SK-N-SH (cell line): ENCODE measurements at regions not wholly inside any gene's neighbourhood (a gene's known extent, or its start where the extent isn't known, plus 50 kb on each side); places are given as distances from the start of the nearest gene placed in this dataset.

Source experiments
- CTCF ChIA-PET: fragments of 300-600, 350-600 bp; formaldehyde crosslinking; extraction: SDS; loops from one replicate; lab custom pipeline; 2021; lab: Yijun Ruan, JAX
- POLR2A ChIA-PET: fragments of 350-600 bp; sonication (Branson Sonifier 250); formaldehyde crosslinking; extraction: SDS; loops from one replicate; lab custom pipeline; 2020; ENCODE audit warnings: antibody characterized with exemption, inconsistent platforms; lab: Yijun Ruan, JAX
- DNase-seq: peaks from one replicate; pipeline ENCODE4 v3.0.0; 2012
- H2AFZ ChIP-seq: fragments of 200-600 bp; sonication (generic); 2 replicates; pipeline ENCODE4 v1.8.1; 2016; ENCODE audit warnings: antibody characterized with exemption, mild to moderate bottlenecking, low read depth
- H3F3A ChIP-seq: fragments of 200-600 bp; sonication (generic); replicated peaks from 2 replicates; pipeline ENCODE3; 2016; ENCODE audit warnings: antibody characterized with exemption, mild to moderate bottlenecking; ENCODE audit not compliant: insufficient read depth
- H3K27ac ChIP-seq, 2 experiments: fragments of 200-500 bp in 1 of 2; fragments of 200-600 bp in 1 of 2; sonication (Bioruptor generic) in 1 of 2; sonication (generic), shearing (Covaris generic) in 1 of 2; 2 replicates each; pipeline versions ENCODE4 v1.5.1 to v1.6.1; 2014 to 2016; ENCODE audit warnings: low read depth in 2 of 2, inconsistent platforms in 1 of 2, low read length in 1 of 2, mild to moderate bottlenecking in 1 of 2, mixed read lengths in 1 of 2
- H3K27me3 ChIP-seq: fragments of 200-600 bp; sonication (generic), shearing (Covaris generic); 2 replicates; pipeline ENCODE4 v1.6.1; 2016; ENCODE audit warnings: mixed run types; ENCODE audit not compliant: insufficient read depth
- H3K36me3 ChIP-seq, 2 experiments: fragments of 200-500 bp in 1 of 2; fragments of 200-600 bp in 1 of 2; sonication (Bioruptor generic) in 1 of 2; sonication (generic) in 1 of 2; replicated peaks in 1 of 2; 2 replicates each; pipeline versions ENCODE3 to v1.5.1; 2014 to 2016; ENCODE audit warnings: low read length in 1 of 2, mild to moderate bottlenecking in 1 of 2; ENCODE audit not compliant: insufficient read depth in 2 of 2, control insufficient read depth in 1 of 2
- H3K4me1 ChIP-seq, 2 experiments: fragments of 200-500 bp in 1 of 2; fragments of 200-600 bp in 1 of 2; sonication (Bioruptor generic) in 1 of 2; sonication (generic), shearing (Covaris generic) in 1 of 2; 2 replicates each; pipeline versions ENCODE4 v1.5.1 to v1.6.1; 2014 to 2016; ENCODE audit warnings: low read depth in 1 of 2, low read length in 1 of 2, mixed run types in 1 of 2; ENCODE audit not compliant: insufficient read depth in 2 of 2, control insufficient read depth in 1 of 2
- H3K4me2 ChIP-seq: fragments of 200-600 bp; sonication (generic), shearing (Covaris generic); 2 replicates; pipeline ENCODE4 v1.6.1; 2017; ENCODE audit warnings: mixed run types
- H3K4me3 ChIP-seq, 2 experiments: fragments of 200-500 bp in 1 of 2; fragments of 200-600 bp in 1 of 2; sonication (Bioruptor generic) in 1 of 2; sonication (generic), shearing (Covaris generic) in 1 of 2; 2 replicates each; pipeline versions ENCODE4 v1.5.1 to v1.8.1; 2014 to 2016; ENCODE audit warnings: low read depth in 2 of 2, inconsistent platforms in 1 of 2, low read length in 1 of 2, mild to moderate bottlenecking in 1 of 2, mixed read lengths in 1 of 2, moderate library complexity in 1 of 2
- H3K79me2 ChIP-seq: fragments of 200-600 bp; sonication (generic); 2 replicates; pipeline ENCODE4 v1.8.1; 2017; ENCODE audit warnings: mild to moderate bottlenecking; ENCODE audit not compliant: insufficient read depth
- H3K9ac ChIP-seq: fragments of 200-600 bp; sonication (generic); 2 replicates; pipeline ENCODE4 v1.6.1; 2017; ENCODE audit warnings: mixed run types
- H3K9me2 ChIP-seq: fragments of 200-600 bp; sonication (generic); 2 replicates; pipeline ENCODE4 v1.6.1; 2017; ENCODE audit warnings: mixed run types
- H3K9me3 ChIP-seq: fragments of 200-600 bp; sonication (generic); 2 replicates; pipeline ENCODE4 v1.6.1; 2017; ENCODE audit warnings: mixed run types, mild to moderate bottlenecking, moderate library complexity
- H4K20me1 ChIP-seq: fragments of 200-600 bp; sonication (generic); 2 replicates; pipeline ENCODE4 v1.6.1; 2017; ENCODE audit warnings: mild to moderate bottlenecking, mixed run types; ENCODE audit not compliant: insufficient read depth
- CHD2 ChIP-seq: fragments of 150-350 bp; IDR thresholded peaks from 2 replicates; pipeline ENCODE4 v1.6.1; 2018; ENCODE audit warnings: low read length; ENCODE audit not compliant: partially characterized antibody
- EP300 ChIP-seq, 2 experiments: IDR thresholded peaks; 2 replicates each; pipeline versions ENCODE4 v1.4.0 to v1.6.1; 2012; ENCODE audit warnings: borderline replicate concordance in 1 of 2, low read depth in 1 of 2, low read length in 1 of 2
- EZH2phosphoT487 ChIP-seq: fragments of 200-600 bp; sonication (generic); IDR thresholded peaks from 2 replicates; pipeline ENCODE4 v1.6.1; 2017; ENCODE audit warnings: low read depth, mixed run types, mild to moderate bottlenecking, antibody characterized with exemption, moderate library complexity, borderline replicate concordance
- FOSL2 ChIP-seq: IDR thresholded peaks from 2 replicates; pipeline ENCODE4 v1.4.0; 2012; ENCODE audit warnings: low read depth, mild to moderate bottlenecking, moderate library complexity, borderline replicate concordance
- GATA2 ChIP-seq: sonication (generic); formaldehyde crosslinking; IDR thresholded peaks from 2 replicates; pipeline ENCODE4 v1.5.0; 2020; ENCODE audit warnings: mild to moderate bottlenecking, missing genetic modification reagents
- IRF3 ChIP-seq: fragments of 150-350 bp; IDR thresholded peaks from 2 replicates; pipeline ENCODE4 v1.6.1; 2016; ENCODE audit warnings: mild to moderate bottlenecking, low read depth, low read length
- JUND ChIP-seq: IDR thresholded peaks from 2 replicates; pipeline ENCODE4 v1.4.0; 2012
- MEF2A ChIP-seq: IDR thresholded peaks from 2 replicates; pipeline ENCODE4 v1.4.0; 2012; ENCODE audit warnings: low read depth, borderline replicate concordance
- NFIC ChIP-seq: IDR thresholded peaks from 2 replicates; pipeline ENCODE4 v1.4.0; 2012; ENCODE audit warnings: borderline replicate concordance
- POLR2AphosphoS5 ChIP-seq: IDR thresholded peaks from 2 replicates; pipeline ENCODE4 v1.6.1; 2012; ENCODE audit warnings: low read depth, low read length
- RAD21 ChIP-seq: IDR thresholded peaks from 2 replicates; pipeline ENCODE4 v1.6.1; 2012; ENCODE audit warnings: mild to moderate bottlenecking, low read length
- RXRA ChIP-seq: IDR thresholded peaks from 2 replicates; pipeline ENCODE4 v1.4.0; 2012; ENCODE audit warnings: low read depth, mild to moderate bottlenecking, borderline replicate concordance
- TCF12 ChIP-seq: IDR thresholded peaks from 2 replicates; pipeline ENCODE4 v1.4.0; 2012
- YY1 ChIP-seq: IDR thresholded peaks from 2 replicates; pipeline ENCODE4 v1.4.0; 2012; ENCODE audit warnings: low read depth, mild to moderate bottlenecking
- WGBS: methylation state at CpG from one replicate; pipeline ENCODE4 v1.1.6; 2017; ENCODE audit warnings: low lambda C conversion rate; 5-methylcytosine and 5-hydroxymethylcytosine counted together
- TF ChIP-seq, protein P1 (sequence below): IDR thresholded peaks from 2 replicates; pipeline ENCODE4 v1.4.0; 2012; ENCODE audit warnings: low read depth
- TF ChIP-seq, protein P2 (sequence below): IDR thresholded peaks from 2 replicates; pipeline ENCODE4; 2012

DNA sequence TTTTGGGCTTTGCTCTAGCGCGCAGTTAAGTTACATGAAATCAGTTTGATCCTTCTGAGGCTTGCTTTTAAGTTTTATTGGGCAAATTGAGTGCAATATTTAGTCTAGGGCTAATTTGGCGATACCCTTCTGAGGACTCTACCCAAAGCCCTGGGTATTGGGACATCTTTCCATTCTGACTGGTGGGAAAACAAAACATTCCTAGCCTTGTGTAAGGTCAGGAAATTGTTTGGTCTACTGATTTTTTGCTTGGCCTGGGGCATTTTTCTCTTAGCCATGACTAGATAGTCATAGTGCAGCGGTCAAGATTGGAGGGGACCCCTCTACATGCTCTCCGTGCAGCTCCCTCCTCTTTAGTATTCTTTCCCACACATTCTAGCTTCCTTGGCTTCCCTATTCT is 189.6 kb upstream of the PTGFR start:
- Histone ChIP-seq H3K27ac (no peak overlapping the region), H3K9me3 (no peaks in the 10 kb centered on the region), H3K9me2 (no peaks in the 10 kb centered on the region), H3K4me3 (no peak overlapping the region)
- DNase-seq = no peak
- TF ChIP-seq MEF2A (no peak), GATA2 (CRISPR knock-in tag) (no peak)
- TF ChIP-seq, protein P1, sequence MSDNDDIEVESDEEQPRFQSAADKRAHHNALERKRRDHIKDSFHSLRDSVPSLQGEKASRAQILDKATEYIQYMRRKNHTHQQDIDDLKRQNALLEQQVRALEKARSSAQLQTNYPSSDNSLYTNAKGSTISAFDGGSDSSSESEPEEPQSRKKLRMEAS = no peak
- TF ChIP-seq, all 33 proteins: peak for 0
- H4K20me1 ChIP-seq = no peaks in the 10 kb centered on the region
- no peaks in the 10 kb centered on the region for H3K36me3 ChIP-seq
- H3K79me2 ChIP-seq = no peaks in the 10 kb centered on the region
- H2AFZ ChIP-seq = no peak overlapping the region
- 90% methylated on average over 5 of the region's 5 CpGs for WGBS
- no peaks in the 10 kb centered on the region for H3F3A ChIP-seq
- H3K9ac ChIP-seq = no peak overlapping the region
- no peaks in the 10 kb centered on the region for H3K4me1 ChIP-seq
- no peak overlapping the region for H3K4me2 ChIP-seq
- ChIA-PET POLR2A (no interaction called here), CTCF (no interaction called here)
- no peaks in the 10 kb centered on the region for H3K27me3 ChIP-seq

GRCh38 chr1:78303620-78304019 is 187.2 kb upstream of the PTGFR start:
- Histone ChIP-seq H3K27me3 (no peaks in the 10 kb centered on the region), H3K4me1 (no peaks in the 10 kb centered on the region), H3K36me3 (no peaks in the 10 kb centered on the region), H3K4me3 (no peak overlapping the region), H3K9me3 (no peaks in the 10 kb centered on the region), H3K27ac (peak overlapping the region in 1 of 2 experiments; percentile 57; a peak in 2 of 4 replicates), H3K79me2 (no peaks in the 10 kb centered on the region), H2AFZ (no peak overlapping the region; the same call in 1 of the 2 replicates), H3K9ac (no peak overlapping the region), H3K9me2 (no peaks in the 10 kb centered on the region), H3K4me2 (no peak overlapping the region), H3F3A (no peaks in the 10 kb centered on the region), H4K20me1 (no peaks in the 10 kb centered on the region)
- ChIA-PET CTCF (no interaction called here), POLR2A (no interaction called here)
- TF ChIP-seq, protein P1 = 0 out of 2 replicates have a peak, but pooled peaks have one; percentile 24
- TF ChIP-seq JUND = peak; percentile 76
- TF ChIP-seq FOSL2 = peak; percentile 86
- peak; percentile 48; the same call in 1 of the 2 replicates for TF ChIP-seq TCF12
- peak; percentile 79 for TF ChIP-seq NFIC
- TF ChIP-seq IRF3 = no peak
- no peak for TF ChIP-seq POLR2AphosphoS5
- peak in 1 of 2 experiments; percentile 32; a peak in 1 of 4 replicates for TF ChIP-seq EP300 (IDR thresholded peaks at IDR 0.05; ENCODE audit: borderline replicate concordance in 1 of 2, low read depth in 1 of 2, low read length in 1 of 2)
- DNase-seq = no peak
- WGBS = 32% methylated on average over 2 of the region's 2 CpGs

- no peaks in the 10 kb centered on the region for H3K36me3 ChIP-seq
- H3K9ac ChIP-seq = no peak overlapping the region
- H3K9me2 ChIP-seq = no peaks in the 10 kb centered on the region
- no peak overlapping the region for H3K4me2 ChIP-seq
- TF ChIP-seq CHD2 (no peak), RXRA (no peak), RAD21 (no peak), YY1 (no peak), EZH2phosphoT487 (no peak)
- TF ChIP-seq, protein P2, sequence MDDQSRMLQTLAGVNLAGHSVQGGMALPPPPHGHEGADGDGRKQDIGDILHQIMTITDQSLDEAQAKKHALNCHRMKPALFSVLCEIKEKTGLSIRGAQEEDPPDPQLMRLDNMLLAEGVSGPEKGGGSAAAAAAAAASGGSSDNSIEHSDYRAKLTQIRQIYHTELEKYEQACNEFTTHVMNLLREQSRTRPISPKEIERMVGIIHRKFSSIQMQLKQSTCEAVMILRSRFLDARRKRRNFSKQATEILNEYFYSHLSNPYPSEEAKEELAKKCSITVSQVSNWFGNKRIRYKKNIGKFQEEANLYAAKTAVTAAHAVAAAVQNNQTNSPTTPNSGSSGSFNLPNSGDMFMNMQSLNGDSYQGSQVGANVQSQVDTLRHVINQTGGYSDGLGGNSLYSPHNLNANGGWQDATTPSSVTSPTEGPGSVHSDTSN = no peak
- TF ChIP-seq, all 33 proteins: peak for 0
- no peak overlapping the region for H3K4me3 ChIP-seq
- H4K20me1 ChIP-seq = no peaks in the 10 kb centered on the region
- H3K79me2 ChIP-seq = no peaks in the 10 kb centered on the region
- H3K27ac ChIP-seq = no peak overlapping the region
- 69% methylated on average over 1 of the region's 1 CpG for WGBS
- H3K4me1 ChIP-seq = no peaks in the 10 kb centered on the region
- no peak for DNase-seq
- no peaks in the 10 kb centered on the region for H3K9me3 ChIP-seq
- no peaks in the 10 kb centered on the region for H3K27me3 ChIP-seq
- no peaks in the 10 kb centered on the region for H3F3A ChIP-seq
- POLR2A ChIA-PET = no interaction called here
- CTCF ChIA-PET = no interaction called here
- H2AFZ ChIP-seq = no peak overlapping the region
Observed at GRCh38 chr1:78304341-78304740, 186.4 kb upstream of the PTGFR start.
